Activated CD8-positive, alpha-beta memory T cell treated with anti-CD3 and anti-CD28 coated beads for 4 hours (primary cell): ENCODE measurements at regions not wholly inside any gene's neighbourhood (a gene's known extent, or its start where the extent isn't known, plus 50 kb on each side); places are given as distances from the start of the nearest gene placed in this dataset.
"Not testable (repeated sequence)": the region's sequence is repeated elsewhere in the genome, so short reads cannot be mapped to it uniquely, and the experiment has no call there.

Experiments used
- DNase-seq, 2 donors: peaks; one replicate each; pipeline ENCODE4 v3.0.0-alpha.2; 2020; ENCODE audit warnings: low read depth in 2 of 2

GRCh38 chr4:20046931-20047677 lies 204.6 kb upstream of the SLIT2 start:
- DNase-seq, result no peak

DNA sequence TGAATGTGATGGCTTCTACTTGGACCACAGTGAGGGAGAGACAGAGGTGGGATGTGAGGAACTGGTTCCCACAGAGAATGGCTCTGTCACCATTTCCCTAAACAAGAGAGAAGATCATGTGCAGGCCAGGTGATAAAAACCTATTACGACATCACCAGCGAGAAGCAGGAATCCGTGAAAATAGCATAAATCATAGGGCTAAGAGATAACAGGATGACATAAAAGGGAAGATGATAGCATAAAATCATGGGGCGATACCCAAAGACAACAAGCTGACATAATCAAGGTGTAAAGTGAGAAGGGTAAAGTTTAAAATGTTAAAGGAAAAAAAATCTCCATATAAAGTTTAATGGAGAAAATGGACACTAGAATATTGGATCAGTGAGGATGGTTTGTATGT lies 205.5 kb upstream of the SLIT2 start:
- no peak for DNase-seq

- no peak for DNase-seq
These were observed 206.7 kb upstream of the SLIT2 start for GRCh38 chr4:20044966-20045365.

DNA sequence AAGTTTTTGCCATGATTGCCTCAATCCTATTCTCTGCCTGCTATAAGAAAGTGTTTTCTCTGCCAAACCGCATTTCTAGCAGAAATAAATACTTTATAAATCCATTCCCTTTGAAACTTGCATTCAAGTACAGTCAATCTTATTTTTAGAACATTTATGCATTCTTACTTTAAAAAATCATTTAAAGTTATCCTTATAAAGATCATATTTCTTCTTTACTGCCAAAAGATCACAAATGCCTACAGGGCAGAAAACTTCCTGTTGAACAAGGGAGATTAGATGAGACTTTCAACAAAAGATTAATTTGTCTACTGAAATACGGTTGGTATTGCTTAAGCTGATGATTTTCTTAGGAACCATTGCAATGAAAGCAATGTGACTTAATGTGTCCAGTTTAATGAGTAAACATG lies 207.2 kb upstream of the SLIT2 start:
- no peak for DNase-seq

- DNase-seq, result no peak
These were observed 207.7 kb upstream of the SLIT2 start for GRCh38 chr4:20043991-20044390.

GRCh38 chr4:20042769-20043168 lies 208.9 kb upstream of the SLIT2 start:
- DNase-seq, result no peak

GRCh38 chr4:20041839-20042407 lies 209.8 kb upstream of the SLIT2 start:
- DNase-seq, result no peak

DNA sequence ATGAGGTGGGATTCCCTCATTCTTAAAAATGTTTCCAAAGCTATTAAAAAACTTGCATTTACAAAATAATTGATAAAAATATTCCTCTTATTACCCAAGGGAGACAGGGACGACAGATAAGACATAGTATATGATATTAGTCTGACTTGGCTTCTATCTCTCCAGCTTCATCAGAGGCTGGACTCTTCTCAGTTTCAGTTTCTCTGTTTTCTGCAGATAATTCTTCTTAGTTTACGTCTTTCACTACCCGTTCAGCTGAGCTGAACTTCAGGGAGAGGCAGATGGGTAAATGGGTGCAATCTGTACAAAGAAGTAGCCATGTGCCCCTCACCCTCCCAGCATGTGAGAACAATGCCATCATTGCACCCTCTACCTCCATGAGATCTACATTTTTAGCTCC lies 214.0 kb upstream of the SLIT2 start:
- DNase-seq, result no peak

DNA sequence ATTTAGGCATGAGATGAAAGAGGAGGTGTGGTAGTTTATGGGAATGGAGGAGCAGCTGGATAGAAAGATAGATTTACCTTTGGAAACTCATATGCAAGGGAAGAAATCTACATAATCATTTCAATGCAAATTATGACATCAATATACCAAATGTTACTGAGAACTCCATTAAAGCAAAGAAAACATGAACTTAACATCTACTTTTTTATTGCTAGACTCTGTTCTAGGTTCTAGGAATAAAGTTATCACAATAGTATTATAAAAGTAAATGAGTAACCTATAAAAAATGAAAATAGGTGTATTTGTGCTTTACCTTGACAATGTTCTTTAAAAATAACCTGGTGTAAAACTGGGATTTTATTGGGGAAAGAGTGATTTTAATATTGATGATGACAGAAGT lies 221.6 kb upstream of the SLIT2 start:
- DNase-seq, result no peak

- no peak for DNase-seq
These were observed 223.1 kb upstream of the SLIT2 start for GRCh38 chr4:20028645-20029044.

DNA sequence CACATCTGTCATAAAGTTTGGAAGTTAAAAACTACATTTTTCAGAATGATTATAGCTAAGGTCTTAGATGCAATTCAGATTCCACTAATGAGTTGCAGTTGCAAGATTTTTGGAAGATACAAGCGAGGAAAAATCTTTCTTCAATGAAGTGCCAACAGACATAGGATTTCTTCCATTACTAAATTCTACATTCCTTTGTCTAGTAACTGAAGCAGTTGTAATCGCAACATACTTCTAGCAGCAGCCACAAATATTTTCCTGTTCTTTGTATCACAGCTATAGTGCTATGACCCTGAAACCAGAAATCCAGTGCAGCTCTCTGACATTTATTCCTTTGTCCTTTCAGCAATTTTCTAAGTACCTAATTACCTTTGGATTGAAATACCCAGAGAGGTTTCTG lies 225.2 kb upstream of the SLIT2 start:
- DNase-seq, result no peak

DNA sequence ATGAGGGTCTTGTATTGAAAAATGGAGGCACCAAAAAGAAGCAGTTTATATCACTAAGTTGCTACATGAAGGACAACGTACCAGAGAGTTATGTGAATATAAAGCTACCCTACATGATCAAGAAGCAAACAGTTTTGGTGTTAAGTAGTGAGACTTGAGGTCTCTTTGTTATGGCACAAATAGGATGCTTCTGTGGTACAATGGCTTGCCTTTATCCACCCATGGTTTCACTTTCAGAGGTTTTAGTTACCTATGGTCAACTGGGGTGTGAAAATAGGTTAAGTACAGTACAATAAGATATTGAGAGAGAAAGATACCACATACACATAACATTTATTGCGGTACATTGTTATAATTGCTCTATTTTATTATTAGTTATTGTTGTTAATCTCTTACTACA lies 229.2 kb upstream of the SLIT2 start:
- DNase-seq, result no peak

DNA sequence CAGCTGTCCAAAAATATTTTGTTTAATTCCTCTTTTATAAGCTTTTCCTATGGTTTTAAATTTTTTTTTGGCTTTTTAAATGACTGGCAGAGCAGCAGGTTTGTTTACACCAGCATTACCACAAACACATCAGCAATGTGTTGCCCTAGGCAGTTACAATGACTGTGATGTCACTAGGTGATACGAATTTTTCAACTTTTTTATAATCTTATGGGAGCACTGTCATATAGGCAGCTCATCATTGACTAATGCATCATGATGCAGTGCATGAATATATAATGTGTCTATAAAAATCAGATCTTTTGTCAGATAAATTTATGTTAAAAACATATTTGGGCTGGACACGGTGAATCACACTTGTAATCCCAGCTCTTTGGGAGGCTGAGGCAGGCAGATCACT lies 231.6 kb upstream of the SLIT2 start:
- DNase-seq, result no peak

DNA sequence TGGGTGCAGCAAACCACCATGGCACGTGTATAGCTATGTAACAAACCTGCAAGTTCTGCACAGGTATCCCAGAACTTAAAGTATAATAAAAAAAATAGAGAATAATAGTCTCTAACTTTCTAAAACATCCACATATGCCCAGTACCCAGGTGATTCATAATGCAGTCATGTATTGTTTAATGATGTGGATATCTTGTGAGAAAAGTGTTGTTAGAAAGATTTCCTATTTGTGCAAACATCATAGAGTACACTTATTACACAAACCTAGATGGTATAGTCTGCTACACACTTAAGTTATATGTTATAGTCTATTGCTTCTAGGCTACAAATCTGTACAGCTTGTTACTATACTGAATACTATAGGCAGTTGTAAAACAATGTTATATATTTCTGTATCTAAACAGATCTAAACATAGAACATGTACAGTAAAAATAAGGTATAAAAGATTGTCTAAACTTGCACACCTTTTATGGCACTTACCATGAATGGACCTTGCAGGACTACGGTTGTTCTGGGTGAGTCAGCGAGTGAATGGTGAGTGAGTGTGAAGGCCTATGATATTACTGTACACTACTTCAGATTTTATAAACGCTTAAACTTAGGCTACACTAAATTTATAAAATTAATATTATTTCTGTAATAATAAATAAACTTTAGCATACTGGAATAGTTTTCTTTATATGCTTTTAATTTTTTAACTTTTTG lies 232.2 kb upstream of the SLIT2 start:
- no peak for DNase-seq

GRCh38 chr4:20017777-20018115 lies 234.0 kb upstream of the SLIT2 start:
- no peak for DNase-seq

- DNase-seq, result no peak
These were observed 234.5 kb upstream of the SLIT2 start for GRCh38 chr4:20017070-20017776.

- DNase-seq, result no peak
These were observed 236.0 kb upstream of the SLIT2 start for GRCh38 chr4:20015636-20016224.

- DNase-seq, result not testable (repeated sequence)
These were observed 247.7 kb upstream of the SLIT2 start for GRCh38 chr4:20003836-20004558.

DNA sequence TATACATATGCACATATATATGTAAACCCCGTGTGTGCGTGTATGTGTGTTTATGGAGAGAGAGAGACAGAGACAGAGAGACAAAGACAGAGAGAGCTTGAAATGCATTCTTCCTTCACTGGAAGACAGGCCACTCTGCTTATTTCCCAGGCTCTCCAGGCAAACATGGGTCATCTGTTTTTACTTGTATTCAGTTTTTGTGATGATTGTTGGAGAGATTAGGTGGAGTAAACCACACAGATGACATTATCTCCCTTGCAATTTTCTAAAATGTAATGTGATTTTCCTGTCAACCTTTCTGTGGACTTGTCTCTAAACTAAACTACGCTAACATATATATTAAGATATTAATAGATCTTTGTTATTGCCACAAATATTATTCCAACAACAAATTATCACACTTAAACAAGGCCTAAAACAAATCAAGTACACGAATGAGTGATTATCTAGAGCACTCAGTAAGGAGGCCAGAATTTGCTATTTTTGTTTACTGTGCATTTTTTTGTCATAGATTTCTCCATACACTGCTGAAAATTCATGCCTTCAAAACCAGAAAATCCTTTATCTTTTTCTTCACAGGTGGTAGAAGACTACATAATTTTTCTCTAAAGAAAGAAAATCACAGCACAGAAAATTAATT lies 251.8 kb upstream of the SLIT2 start:
- no peak for DNase-seq

DNA sequence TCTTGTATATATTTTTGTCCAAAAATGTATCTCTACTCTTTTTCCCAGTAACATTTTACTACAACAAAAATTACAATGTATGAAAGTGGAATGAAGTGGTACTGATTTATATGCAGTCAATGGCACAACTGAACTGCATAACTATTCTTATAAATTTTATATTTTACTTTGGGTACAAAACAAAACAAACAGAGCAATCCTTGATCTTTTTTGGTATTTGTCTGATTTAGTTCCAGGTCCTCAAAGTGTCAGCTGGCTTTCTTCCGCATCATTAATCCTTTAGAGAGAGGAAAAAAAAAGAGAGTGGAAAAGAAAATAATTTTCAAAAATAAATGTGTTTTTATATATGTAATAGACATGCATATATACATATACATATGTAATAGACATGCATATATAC lies 252.4 kb upstream of the SLIT2 start:
- no peak for DNase-seq

- DNase-seq, result no peak
These were observed 258.5 kb upstream of the SLIT2 start for GRCh38 chr4:19993242-19993641.
